KMS-11 (cell line): ENCODE measurements at regions not wholly inside any gene's neighbourhood (a gene's known extent, or its start where the extent isn't known, plus 50 kb on each side); places are given as distances from the start of the nearest gene placed in this dataset.

ENCODE experiments used
- H2AFZ ChIP-seq: fragments of 200-600 bp; sonication (generic); 2 replicates; pipeline ENCODE4 v1.6.1; 2016; ENCODE audit warnings: antibody characterized with exemption, mixed run types, low read depth
- H3K27ac ChIP-seq: fragments of 200-600 bp; sonication (generic); 2 replicates; pipeline ENCODE4 v1.6.1; 2016; ENCODE audit warnings: mild to moderate bottlenecking, mixed run types
- H3K27me3 ChIP-seq: fragments of 200-600 bp; sonication (generic); 2 replicates; pipeline ENCODE4 v1.6.1; 2017; ENCODE audit warnings: mild to moderate bottlenecking, low read depth, mixed run types, moderate library complexity; ENCODE audit not compliant: insufficient read depth
- H3K36me3 ChIP-seq: fragments of 200-600 bp; sonication (generic); 2 replicates; pipeline ENCODE4 v1.6.1; 2017; ENCODE audit warnings: mild to moderate bottlenecking, mixed run types; ENCODE audit not compliant: insufficient read depth
- H3K4me1 ChIP-seq: fragments of 200-600 bp; sonication (generic); 2 replicates; pipeline ENCODE4 v1.6.1; 2016; ENCODE audit warnings: mild to moderate bottlenecking, low read depth, mixed run types; ENCODE audit not compliant: poor library complexity, severe bottlenecking
- H3K4me2 ChIP-seq: fragments of 200-600 bp; sonication (generic); 2 replicates; pipeline ENCODE4 v1.7.0; 2016; ENCODE audit warnings: mild to moderate bottlenecking, mixed run types
- H3K4me3 ChIP-seq: fragments of 200-600 bp; sonication (generic); IDR thresholded peaks from 2 replicates; pipeline ENCODE4 v1.6.1; 2017; ENCODE audit warnings: low read depth, low read length, mixed read lengths; ENCODE audit not compliant: insufficient read depth
- H3K79me2 ChIP-seq: fragments of 200-600 bp; sonication (generic); 2 replicates; pipeline ENCODE4 v1.6.1; 2016; ENCODE audit warnings: low read depth, mixed run types; ENCODE audit not compliant: insufficient read depth
- H3K9ac ChIP-seq: fragments of 200-600 bp; sonication (generic); 2 replicates; pipeline ENCODE4 v1.6.1; 2016; ENCODE audit warnings: mild to moderate bottlenecking, mixed run types
- H4K20me1 ChIP-seq: fragments of 200-600 bp; sonication (generic); 2 replicates; pipeline ENCODE4 v1.6.1; 2016; ENCODE audit warnings: mild to moderate bottlenecking, mixed run types; ENCODE audit not compliant: insufficient read depth
- CTCF ChIP-seq: fragments of 200-600 bp; sonication (generic); conservative IDR thresholded peaks from 2 replicates; pipeline ENCODE4 v1.6.1; 2017; ENCODE audit warnings: low read depth, mild to moderate bottlenecking, antibody characterized with exemption, low read length, moderate library complexity, mixed read lengths

- H3K36me3 ChIP-seq = no peaks in the 10 kb centered on the region
- H3K79me2 ChIP-seq = no peaks in the 10 kb centered on the region
- H3K9ac ChIP-seq = no peak overlapping the region
- H3K4me3 ChIP-seq = no peak overlapping the region
- H3K4me1 ChIP-seq = no peaks in the 10 kb centered on the region
- no peak overlapping the region for H3K27ac ChIP-seq
- H3K27me3 ChIP-seq = no peaks in the 10 kb centered on the region
- no peaks in the 10 kb centered on the region for H4K20me1 ChIP-seq
- no peak for TF ChIP-seq CTCF
- H2AFZ ChIP-seq = no peak overlapping the region
- H3K4me2 ChIP-seq = no peak overlapping the region
Measured at GRCh38 chr1:87968197-87968955, 639.7 kb downstream of the LMO4 start.

GRCh38 chr1:87969040-87969439 lies 640.4 kb downstream of the LMO4 start:
- Histone ChIP-seq H3K27me3 (no peaks in the 10 kb centered on the region), H3K9ac (no peak overlapping the region), H3K79me2 (no peaks in the 10 kb centered on the region), H2AFZ (no peak overlapping the region), H3K4me2 (no peak overlapping the region), H3K4me1 (no peaks in the 10 kb centered on the region), H3K27ac (no peak overlapping the region), H3K36me3 (no peaks in the 10 kb centered on the region), H4K20me1 (no peaks in the 10 kb centered on the region), H3K4me3 (no peak overlapping the region)
- TF ChIP-seq CTCF = no peak

- H3K4me3 ChIP-seq = no peak overlapping the region
- no peaks in the 10 kb centered on the region for H4K20me1 ChIP-seq
Measured at GRCh38 chr1:87972811-87973210, 644.1 kb downstream of the LMO4 start.

GRCh38 chr1:87973896-87974295 lies 645.2 kb downstream of the LMO4 start:
- no peaks in the 10 kb centered on the region for H4K20me1 ChIP-seq
- no peak overlapping the region for H3K4me3 ChIP-seq
- no peak overlapping the region for H3K27ac ChIP-seq
- H3K36me3 ChIP-seq = no peaks in the 10 kb centered on the region
- H3K79me2 ChIP-seq = no peaks in the 10 kb centered on the region
- H2AFZ ChIP-seq = no peak overlapping the region
- H3K4me1 ChIP-seq = no peaks in the 10 kb centered on the region
- no peaks in the 10 kb centered on the region for H3K27me3 ChIP-seq
- TF ChIP-seq CTCF = no peak
- H3K9ac ChIP-seq = no peak overlapping the region
- no peak overlapping the region for H3K4me2 ChIP-seq

More at GRCh38 chr1:87972811-87973210, 644.1 kb downstream of the LMO4 start:
- TF ChIP-seq CTCF = no peak
- no peaks in the 10 kb centered on the region for H3K79me2 ChIP-seq
- H3K4me2 ChIP-seq = no peak overlapping the region
- no peaks in the 10 kb centered on the region for H3K36me3 ChIP-seq
- no peak overlapping the region for H2AFZ ChIP-seq
- no peaks in the 10 kb centered on the region for H3K27me3 ChIP-seq
- H3K9ac ChIP-seq = no peak overlapping the region
- no peaks in the 10 kb centered on the region for H3K4me1 ChIP-seq
- no peak overlapping the region for H3K27ac ChIP-seq
